Gastroesophageal sphincter (tissue), 3 donors: ENCODE measurements at regions not wholly inside any gene's neighbourhood (a gene's known extent, or its start where the extent isn't known, plus 50 kb on each side); places are given as distances from the start of the nearest gene placed in this dataset.

Experiments used
- POLR2A ChIP-seq, 2 donors: fragments of 450-650 bp; IDR thresholded peaks; one replicate each; pipeline ENCODE4 v1.6.1; 2017; ENCODE audit warnings: antibody characterized with exemption in 2 of 2, mild to moderate bottlenecking in 2 of 2, moderate library complexity in 1 of 2
- POLR2AphosphoS5 ChIP-seq: sonication (generic); formaldehyde crosslinking; IDR thresholded peaks from one replicate; pipeline ENCODE4 v1.6.1; 2017; ENCODE audit warnings: antibody characterized with exemption
- TF ChIP-seq, protein P1 (sequence below), 4 experiments: fragments of 200-600 bp in 2 of 4; fragments of 450-650 bp in 2 of 4; sonication (generic) in 1 of 4; IDR thresholded peaks; one replicate each; pipeline ENCODE4 v1.5.1; 2017 to 2019; ENCODE audit warnings: antibody characterized with exemption in 4 of 4, mild to moderate bottlenecking in 2 of 4, moderate library complexity in 2 of 4

DNA sequence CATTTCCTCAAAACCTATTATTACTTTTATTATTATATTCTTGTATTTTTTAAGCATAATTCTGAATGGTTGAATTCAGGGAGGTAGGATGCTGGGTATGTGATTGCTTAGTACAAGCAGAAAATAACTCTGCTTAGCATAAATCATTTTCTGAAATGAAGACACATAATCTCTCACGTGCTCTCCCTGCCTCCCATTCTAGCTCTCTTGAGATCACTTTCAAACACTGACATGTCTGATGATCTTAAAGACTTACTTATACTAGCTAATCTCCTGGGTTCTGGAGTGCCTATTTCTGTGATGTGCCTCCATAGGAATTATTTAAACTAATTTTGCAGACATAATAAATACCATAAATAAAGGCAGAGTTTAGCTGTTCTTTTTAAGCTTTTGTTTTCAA, 1136.0 kb downstream of the SUCLG1 start:
- TF ChIP-seq, protein P1, sequence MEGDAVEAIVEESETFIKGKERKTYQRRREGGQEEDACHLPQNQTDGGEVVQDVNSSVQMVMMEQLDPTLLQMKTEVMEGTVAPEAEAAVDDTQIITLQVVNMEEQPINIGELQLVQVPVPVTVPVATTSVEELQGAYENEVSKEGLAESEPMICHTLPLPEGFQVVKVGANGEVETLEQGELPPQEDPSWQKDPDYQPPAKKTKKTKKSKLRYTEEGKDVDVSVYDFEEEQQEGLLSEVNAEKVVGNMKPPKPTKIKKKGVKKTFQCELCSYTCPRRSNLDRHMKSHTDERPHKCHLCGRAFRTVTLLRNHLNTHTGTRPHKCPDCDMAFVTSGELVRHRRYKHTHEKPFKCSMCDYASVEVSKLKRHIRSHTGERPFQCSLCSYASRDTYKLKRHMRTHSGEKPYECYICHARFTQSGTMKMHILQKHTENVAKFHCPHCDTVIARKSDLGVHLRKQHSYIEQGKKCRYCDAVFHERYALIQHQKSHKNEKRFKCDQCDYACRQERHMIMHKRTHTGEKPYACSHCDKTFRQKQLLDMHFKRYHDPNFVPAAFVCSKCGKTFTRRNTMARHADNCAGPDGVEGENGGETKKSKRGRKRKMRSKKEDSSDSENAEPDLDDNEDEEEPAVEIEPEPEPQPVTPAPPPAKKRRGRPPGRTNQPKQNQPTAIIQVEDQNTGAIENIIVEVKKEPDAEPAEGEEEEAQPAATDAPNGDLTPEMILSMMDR (IDR thresholded peaks at IDR 0.05): no peak
- TF ChIP-seq POLR2AphosphoS5 (no peak), POLR2A (IDR thresholded peaks at IDR 0.05) (no peak)
